HUES64 (cell line): ENCODE measurements at regions not wholly inside any gene's neighbourhood (a gene's known extent, or its start where the extent isn't known, plus 50 kb on each side); places are given as distances from the start of the nearest gene placed in this dataset.

Experiments
- H3K27ac ChIP-seq: 2 replicates; pipeline ENCODE4 v1.7.0; 2013; ENCODE audit warnings: low read depth, low read length, inconsistent platforms
- H3K27me3 ChIP-seq: 2 replicates; pipeline ENCODE4 v1.6.1; 2013; ENCODE audit warnings: mild to moderate bottlenecking, low read length; ENCODE audit not compliant: insufficient read depth
- H3K36me3 ChIP-seq: 2 replicates; pipeline ENCODE4 v1.6.1; 2013; ENCODE audit warnings: mild to moderate bottlenecking, low read length; ENCODE audit not compliant: insufficient read depth
- H3K4me1 ChIP-seq: 2 replicates; pipeline ENCODE4 v1.6.1; 2013; ENCODE audit warnings: mild to moderate bottlenecking, low read length, moderate library complexity; ENCODE audit not compliant: insufficient read depth
- H3K4me3 ChIP-seq: 2 replicates; pipeline ENCODE4 v1.5.1; 2013; ENCODE audit warnings: mild to moderate bottlenecking, low read length, moderate library complexity
- H3K9ac ChIP-seq: 2 replicates; pipeline ENCODE4 v1.6.1; 2013; ENCODE audit warnings: mild to moderate bottlenecking, low read depth, low read length
- H3K9me3 ChIP-seq: 2 replicates; pipeline ENCODE4 v1.6.1; 2013; ENCODE audit warnings: low read depth, low read length; ENCODE audit not compliant: insufficient read depth
- WGBS: fragments of 150-250, 120-280 bp; methylation state at CpG from one replicate; pipeline ENCODE4 v1.1.7; 2013; ENCODE audit warnings: missing lambda C conversion rate; 5-methylcytosine and 5-hydroxymethylcytosine counted together

GRCh38 chr5:81802625-81803024 is 51.7 kb upstream of the SSBP2 start:
- WGBS = 90% methylated on average over 1 of the region's 2 CpGs

GRCh38 chr5:81802020-81802419 is 51.1 kb upstream of the SSBP2 start:
- Histone ChIP-seq H3K9me3 (peaks cover 1% of the 10 kb centered on the region; the same call in 1 of the 2 replicates), H3K4me1 (no peaks in the 10 kb centered on the region), H3K36me3 (no peaks in the 10 kb centered on the region), H3K9ac (no peak overlapping the region), H3K27me3 (no peaks in the 10 kb centered on the region), H3K4me3 (no peak overlapping the region), H3K27ac (no peak overlapping the region)
- 95% methylated on average over 2 of the region's 2 CpGs for WGBS

More at GRCh38 chr5:81802625-81803024, 51.7 kb upstream of the SSBP2 start:
- H3K27ac ChIP-seq = no peak overlapping the region
- H3K9me3 ChIP-seq = peaks cover 7% of the 10 kb centered on the region; the same call in 1 of the 2 replicates
- H3K36me3 ChIP-seq = no peaks in the 10 kb centered on the region
- no peaks in the 10 kb centered on the region for H3K4me1 ChIP-seq
- no peak overlapping the region for H3K9ac ChIP-seq
- no peak overlapping the region for H3K4me3 ChIP-seq
- no peaks in the 10 kb centered on the region for H3K27me3 ChIP-seq

GRCh38 chr5:81800797-81801196 is 49.9 kb upstream of the SSBP2 start:
- 80% methylated on average over 1 of the region's 1 CpG for WGBS

More at GRCh38 chr5:81800797-81801196, 49.9 kb upstream of the SSBP2 start:
- H3K27me3 ChIP-seq = no peaks in the 10 kb centered on the region
- H3K27ac ChIP-seq = no peak overlapping the region
- H3K4me3 ChIP-seq = no peak overlapping the region
- no peak overlapping the region for H3K9ac ChIP-seq
- H3K9me3 ChIP-seq = no peaks in the 10 kb centered on the region
- no peaks in the 10 kb centered on the region for H3K36me3 ChIP-seq
- no peaks in the 10 kb centered on the region for H3K4me1 ChIP-seq
